ENCODE measurements at regions not wholly inside any gene's neighbourhood (a gene's known extent, or its start where the extent isn't known, plus 50 kb on each side); places are given as distances from the start of the nearest gene placed in this dataset.

DNA sequence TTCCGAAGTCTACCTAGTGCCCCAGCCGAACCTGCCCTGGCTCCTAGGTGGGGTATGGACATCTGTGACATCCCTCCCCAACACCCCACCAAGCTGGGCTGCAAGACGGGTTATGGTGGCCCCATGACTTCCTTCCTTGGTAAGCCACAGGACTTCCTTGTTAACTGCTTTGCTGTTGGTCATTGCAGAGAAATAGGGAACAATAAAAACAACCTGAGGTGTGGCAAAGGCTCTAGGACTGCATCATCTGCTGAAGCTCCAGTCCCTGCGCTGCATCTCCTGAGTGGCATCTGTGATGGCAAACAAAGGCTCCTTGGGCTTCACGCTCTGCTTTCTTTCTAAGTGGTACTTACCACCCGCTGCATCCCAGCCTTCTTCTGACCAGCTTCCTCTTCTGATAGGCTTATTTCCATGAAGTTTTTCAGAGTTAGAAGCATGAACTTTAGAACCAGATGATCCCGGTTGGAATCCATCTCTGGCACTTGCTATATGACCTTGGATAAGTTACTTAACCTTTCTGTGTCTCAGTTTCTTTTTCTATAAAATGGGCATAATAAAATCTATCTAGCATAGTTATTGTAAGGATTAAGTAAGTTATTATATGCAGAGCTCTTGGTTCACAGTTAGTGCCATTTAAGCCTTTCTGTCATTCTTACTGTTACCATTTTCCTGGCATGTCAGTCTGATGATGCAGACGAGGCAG lies 216.8 kb downstream of the RPS24 start:
- DNase-seq: no peak

DNA sequence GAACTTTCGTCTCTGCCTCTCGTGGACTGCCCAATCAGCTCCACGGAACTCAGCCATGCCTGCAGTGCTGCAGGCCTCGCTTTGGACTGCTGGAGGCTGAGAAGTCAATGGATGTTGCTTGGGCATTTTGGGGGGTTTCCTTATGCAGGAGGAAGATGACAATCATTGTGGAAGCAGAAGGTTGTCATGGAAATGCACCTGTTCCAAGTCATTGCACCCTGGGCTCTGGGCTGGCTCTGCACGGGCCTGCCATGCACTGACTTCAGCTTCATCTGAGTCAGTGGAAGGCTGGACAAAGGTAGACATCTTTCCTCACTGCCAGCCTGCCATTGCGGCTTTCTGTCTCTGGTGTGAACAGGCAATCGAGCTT lies 217.3 kb downstream of the RPS24 start:
- DNase-seq: no peak

DNA sequence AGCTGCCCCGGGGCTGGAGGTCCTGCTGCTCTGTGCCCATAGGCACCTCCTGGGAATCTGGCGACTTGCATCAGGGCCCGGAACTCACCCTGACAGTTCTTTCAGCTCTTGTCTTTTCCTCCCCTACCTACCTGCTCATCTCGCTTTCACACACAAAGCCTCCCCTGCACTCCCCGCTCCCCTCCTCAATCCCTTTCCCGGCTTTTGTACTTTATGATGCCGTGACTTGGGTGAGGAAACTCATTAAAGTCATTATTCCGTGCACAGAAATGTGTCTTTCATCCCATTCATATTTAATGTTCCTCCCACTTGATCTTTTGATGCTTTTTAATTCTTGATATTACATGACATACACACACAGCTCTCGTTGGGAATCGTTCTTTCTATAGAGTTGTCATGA lies 218.6 kb downstream of the RPS24 start:
- DNase-seq: no peak

DNA sequence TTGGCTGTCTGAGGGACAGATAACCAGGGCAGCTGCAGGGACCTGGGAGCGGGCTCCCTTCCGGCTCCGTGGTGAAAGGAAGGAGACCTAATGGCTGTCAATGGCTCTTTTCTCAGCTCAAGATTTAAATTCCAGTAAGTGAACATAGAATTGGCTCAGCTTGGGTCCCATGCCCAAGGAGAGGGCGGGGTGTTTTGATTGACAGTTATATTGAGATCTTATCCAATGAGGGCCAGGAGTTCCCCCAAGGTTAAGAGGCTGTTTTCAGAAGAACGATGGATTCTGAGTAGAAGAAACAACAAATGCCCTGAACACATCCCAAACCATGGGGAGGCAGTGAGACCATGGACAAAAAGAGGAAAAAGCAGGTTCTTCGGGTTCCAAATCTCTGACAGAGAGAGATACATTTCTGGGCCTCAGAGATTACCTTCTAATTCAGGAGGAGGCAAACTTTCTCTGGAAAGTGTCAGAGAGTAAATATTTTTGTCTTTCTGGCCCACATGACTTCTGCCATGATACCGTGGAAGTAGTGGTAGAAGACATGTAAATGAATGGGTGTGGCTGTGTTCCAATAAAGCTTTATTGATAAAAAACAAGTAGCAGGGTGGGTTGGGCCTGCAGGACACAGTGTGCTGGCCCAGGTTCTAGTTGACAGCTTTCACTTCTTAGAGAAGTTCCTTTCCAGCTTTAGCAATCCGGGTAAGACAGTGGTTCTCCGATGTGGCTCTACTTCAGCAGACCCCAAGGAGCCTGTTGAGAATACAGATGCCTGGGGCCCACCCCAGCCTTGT lies 219.6 kb downstream of the RPS24 start:
- DNase-seq: no peak

DNA sequence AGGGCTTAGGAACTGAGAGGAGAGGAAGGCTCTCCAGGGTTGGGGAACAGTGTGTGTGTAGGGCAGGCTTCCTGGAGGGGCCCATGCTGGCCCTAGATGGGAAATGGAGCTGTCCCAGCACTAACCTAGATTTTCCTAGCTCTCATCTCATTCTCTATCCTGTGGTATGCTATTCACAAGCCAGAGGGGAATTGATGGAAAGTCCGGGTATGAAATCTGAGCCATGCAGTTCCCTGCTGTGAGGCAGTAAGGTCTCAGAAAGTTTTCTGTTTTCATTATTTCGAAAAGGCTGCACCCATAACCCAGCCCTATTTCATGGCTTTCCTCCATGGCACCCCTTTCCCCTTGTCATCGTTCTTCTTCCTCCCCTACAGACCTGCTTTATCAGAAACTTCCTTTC lies 220.3 kb downstream of the RPS24 start:
- DNase-seq: no peak

DNA sequence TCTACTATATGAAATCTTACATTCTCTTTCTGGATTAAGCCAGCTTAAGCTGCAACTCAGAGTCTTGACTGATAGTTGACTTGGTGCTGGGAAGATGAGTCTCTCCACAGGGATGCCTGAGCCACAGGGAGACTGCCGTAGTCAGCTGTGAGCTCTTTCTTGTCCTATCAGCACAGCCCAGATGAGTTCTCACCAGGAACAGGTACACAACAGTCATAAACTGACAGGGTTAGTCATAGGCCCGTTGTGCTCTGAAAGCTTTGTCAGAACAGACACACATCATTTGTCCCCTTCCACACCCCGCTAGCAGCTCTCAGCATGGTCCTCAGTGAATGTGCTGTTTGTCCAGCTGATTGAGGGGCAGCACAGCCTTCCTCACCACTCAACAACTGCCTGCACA lies 221.6 kb downstream of the RPS24 start:
- DNase-seq: no peak

DNA sequence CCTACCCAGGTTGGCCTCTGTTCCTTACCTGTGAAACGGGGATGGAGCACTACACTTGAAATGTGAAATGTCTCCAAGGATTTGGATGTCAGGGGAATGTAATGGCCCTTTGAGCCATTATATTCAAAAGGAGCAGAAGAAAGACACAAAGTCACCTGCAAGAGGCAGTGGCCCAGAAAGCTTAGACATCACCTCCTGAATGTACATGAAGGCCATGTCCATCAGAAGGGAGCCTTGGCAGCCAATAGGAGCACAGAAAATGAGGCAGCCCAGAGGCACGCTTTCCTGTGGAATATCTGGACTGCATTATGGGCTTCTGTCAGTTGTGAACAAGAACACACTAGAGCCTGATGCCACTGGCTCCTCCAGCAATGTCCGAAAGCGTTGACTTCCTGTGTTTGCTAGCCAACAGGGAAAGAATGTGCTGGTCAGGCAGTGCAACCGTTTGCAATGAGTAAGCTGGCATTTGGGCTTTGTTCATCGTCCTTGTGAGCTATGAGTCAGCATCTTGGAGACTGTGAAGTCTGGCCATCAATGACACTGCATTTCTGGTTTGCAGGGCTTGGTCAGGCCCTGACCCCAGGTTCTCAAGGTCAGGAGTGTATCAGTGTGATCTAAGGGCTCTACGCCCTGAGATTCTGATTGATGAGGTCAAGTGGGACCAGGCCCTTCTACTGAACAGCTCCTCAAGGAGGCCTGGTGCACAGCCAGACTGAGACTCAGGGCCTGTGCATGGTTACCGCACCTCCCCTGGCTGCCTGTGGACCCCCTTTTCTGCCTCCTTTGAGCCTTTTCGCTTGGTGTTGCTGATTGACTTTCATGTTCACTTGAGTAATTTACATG lies 222.4 kb downstream of the RPS24 start:
- peak; percentile 17 for DNase-seq

DNA sequence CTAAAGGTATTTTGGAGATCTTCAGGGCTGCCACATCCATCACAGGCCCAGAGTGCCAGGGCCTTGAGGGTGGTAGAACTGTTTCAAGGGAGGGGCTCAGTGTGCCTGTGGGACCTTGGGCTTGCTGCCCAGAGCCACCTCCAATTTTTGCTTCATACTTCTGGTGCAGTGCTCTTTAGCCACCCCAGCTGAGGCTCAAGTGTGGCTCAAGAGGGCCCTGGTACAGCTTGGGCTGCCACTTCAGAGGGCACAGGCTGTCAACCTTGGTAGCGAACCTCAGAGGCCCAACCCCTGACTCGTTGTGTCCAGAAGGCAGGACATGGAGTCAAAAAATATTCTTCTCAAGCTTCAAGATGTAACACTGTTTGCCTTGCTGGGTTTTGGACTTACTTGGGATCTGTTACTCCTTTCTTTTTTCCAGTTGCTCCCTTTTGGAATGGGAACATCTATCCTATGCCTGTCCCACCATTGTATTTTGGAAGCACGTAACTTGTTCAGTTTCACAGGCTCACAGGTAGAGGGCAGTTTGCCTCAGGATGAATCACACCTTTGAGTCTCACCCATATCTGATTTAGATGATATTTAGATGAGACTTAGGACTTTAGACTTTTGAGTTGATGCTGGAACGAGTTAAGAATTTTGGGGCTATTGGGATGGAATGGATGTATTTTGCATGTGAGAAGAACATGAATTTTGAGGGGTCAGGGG lies 224.8 kb downstream of the RPS24 start:
- no peak for DNase-seq

DNA sequence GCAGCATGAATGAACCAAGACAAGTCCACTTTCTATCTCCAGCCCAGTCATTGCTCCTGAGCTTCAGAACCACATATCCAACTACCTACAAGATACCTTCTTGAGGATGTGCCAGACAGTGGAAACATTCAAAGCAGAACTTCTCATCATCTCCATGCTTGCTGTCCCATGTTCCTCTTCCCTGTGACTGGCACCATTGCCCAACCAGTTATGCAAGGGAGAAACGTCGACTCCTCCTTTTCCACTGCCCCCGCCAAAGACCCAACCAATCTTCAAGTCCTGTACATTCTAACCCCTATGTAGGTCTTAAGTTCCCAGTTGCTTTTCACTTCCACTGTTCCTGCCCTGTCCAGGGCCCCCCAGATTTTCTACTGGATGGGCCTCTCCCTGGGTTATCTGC lies 225.7 kb downstream of the RPS24 start:
- no peak for DNase-seq

DNA sequence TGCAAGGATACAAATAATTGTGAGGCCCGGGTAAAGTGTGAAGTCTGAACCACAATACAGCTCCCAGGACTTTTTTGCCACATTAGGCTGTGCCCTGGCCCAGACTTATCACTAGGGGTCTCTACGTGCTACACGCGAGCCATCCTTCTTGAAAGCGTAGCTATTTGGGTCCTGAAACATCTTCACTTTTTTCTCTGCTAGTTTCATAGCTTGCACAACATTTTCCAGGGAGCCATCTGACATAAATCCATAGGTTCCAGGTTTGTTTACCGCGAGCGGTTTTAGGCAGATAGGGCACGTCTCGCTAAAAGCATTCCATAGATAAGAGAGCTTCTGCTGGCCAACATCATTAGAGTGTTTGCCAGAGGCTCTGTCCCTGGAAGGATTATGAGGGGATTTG lies 226.5 kb downstream of the RPS24 start:
- no peak for DNase-seq

DNA sequence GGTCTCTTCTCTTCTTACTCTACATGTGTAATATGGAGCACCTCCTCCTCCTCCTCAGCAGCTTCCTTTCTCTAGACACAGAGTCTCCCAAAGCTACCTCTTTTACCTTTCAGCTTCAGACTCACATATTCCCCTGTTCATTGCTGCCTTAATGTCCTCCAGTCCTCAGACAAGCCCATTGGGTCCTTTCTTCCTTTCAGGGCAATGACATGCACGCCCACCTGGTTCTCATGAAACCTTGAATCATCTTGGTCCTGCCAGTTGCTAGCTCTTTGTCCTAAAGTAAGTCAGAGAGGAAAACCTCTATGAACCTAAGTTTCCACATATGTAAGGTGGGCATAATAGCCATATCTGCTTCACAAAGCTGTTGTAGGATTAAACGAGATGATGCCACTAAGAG lies 227.0 kb downstream of the RPS24 start:
- no peak for DNase-seq

DNA sequence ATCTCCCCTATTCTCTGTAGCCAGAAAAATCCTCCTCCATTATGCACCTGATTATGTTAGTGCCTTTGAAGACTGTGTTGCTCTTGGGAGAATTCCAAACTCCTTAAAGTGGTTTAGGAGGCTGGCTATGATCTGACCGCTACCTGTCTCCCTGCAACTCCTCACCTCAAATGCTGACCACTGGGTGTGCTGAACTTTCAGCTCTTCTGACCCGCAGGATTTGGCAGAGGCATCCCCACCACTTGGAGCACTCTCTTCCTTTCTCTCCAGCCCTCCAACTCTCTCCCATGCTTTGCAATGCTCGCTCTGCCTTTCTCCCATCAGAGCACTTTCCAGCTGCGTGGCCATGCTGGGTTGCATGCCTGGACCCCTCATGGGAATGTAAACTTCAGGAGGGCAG lies 227.6 kb downstream of the RPS24 start:
- no peak for DNase-seq

DNA sequence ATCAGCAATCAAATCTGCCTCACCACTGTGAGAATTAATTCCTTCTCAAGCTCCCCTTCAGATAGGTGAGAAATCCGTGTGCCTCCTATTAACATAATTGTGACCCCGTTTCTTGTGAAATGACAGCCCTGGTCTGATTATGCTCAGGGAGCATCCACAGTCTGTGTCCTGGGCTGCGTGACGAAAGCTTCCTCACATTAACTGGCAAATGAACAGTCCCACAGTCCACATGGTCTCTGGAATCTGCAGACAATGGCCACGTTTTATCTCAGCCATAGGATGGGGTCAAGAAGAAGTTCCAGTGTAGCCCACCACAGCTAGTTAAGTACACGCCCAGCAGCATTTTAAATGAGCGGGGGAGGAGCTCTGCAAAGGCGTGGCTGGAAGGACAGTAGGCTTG lies 229.2 kb downstream of the RPS24 start:
- DNase-seq: no peak

DNA sequence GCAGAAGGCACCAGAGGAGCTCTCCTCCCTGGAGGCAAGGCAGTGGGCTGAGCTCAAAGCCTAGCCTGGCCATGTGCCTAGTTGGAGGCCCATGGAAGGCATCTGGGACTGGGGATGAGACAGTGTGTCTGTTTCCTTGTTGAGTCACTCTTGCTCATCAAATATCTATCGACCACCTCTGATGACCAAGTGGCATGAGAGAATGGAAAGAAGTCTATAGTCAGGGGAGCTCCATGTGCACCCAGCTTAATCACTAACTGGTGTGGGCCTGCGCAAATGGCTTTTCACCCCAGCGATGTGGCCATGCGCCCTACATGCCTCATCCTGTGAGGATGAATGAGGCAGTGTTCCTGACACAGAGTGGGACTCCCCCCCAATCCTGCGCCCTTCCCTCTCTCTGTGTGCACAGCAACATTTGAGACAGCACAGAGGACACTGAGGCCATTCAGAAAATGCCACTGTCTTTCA lies 229.9 kb downstream of the RPS24 start:
- DNase-seq: peak; percentile 90

DNA sequence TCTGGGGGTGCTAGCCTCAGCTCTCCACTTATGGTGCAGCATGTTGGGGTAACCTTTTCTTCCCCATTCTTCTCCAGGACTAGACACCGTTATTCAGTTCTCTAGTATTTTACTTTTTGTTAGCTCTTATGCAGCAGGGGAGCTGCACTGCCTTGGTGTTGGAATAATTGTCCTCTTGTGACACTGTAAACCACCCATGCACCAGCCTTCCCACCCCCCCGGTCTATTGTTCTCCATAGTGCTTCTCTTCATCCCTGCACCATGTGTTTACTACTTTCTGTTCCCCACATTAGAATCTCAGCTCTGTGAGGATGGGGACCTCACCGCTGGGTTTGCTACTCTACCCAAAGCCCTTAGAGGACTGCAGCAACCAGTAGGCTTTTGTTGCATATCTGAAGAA lies 230.7 kb downstream of the RPS24 start:
- DNase-seq: peak; percentile 64

DNA sequence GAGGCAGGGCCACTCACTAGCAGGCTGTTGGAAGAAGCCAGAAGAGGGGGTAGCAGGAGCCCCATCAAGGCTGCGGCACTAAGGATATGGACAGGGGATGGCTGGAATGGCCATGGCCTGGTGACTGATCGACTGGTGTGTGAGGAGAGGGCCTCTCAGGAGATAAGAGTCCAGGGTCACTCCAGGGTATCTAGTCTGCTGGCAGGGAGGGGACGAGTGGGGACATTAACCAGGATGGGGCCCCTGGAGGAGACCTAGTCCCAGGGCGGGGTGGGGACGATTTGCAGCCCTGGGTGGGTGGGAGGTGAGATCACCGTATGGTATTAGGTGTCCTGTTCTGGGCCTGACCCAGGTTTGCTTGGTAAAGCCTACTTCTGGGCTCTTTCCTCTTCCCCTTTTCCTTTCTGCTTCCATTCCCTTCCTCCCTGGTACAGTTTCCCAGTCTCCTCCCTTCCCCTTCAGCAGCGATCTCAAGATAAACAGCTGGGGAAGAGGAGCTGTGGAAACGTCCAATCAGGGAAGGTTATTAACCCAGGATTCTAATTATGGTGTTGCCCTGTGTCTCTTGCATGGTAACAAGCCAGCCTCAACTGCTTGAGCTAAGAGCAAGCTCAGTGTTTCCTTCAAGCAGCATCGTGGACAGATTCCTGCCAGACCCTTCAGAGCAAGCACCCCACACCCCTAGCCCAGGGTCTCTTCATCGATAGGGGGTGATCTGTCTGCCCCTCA lies 233.2 kb downstream of the RPS24 start:
- no peak for DNase-seq

DNA sequence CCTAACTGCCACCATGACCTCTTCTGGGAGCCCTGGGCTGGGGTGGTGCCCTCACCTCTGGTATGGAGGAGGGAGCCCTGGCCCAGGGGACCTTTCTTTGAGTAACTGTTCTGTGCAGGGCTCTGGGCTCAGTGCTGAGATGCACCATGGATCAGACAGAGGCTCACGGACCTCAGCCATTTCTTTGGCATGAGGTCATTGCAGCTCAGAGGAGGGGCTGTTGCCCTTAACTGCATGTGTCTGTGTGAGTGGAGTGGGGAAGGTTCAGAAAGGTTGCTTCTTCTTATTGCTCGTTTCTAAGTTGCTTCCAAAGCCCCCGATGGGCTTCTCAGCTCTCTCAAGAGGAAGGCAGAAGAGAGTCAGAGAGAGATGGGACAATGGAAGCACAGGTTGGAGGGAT lies 233.9 kb downstream of the RPS24 start:
- no peak for DNase-seq

DNA sequence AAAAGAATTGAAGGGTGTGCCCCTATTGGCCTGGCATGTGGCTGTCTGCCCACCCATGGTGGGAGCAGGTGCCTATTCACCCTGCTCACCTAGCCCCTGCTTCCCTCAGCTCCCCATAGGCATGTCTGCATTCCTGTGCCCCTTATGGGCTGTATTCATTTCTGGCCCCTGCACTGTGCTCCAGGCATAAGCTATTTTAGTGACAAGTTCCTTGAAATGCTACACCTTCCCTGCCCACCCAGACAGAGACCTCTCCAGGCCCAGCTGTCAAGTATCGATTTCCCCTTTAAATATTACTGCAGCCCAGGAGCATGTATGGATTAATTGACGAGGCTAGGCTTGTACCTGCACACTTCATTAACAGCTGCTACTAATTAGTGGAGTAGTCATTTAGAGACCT lies 235.4 kb downstream of the RPS24 start:
- DNase-seq: no peak

DNA sequence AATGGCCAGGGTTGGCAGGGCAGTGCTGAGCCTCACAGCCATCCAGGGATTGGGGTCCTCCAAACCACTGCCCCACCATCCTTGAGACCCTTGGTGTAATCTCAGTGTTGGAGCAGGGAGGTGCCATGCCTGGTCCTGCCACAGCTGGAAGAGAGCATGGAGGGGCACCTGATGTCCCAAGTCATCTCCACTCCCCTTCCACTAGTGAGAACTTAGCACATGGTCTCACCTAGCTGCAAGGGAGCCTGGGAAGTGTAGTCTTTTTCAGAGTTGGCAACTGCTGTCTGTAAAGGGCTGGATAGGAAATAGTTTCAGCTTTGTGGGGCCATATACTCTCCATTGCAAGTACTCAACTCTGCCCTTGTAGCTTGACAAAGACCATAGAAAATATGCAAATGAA lies 238.7 kb downstream of the RPS24 start:
- DNase-seq: no peak

DNA sequence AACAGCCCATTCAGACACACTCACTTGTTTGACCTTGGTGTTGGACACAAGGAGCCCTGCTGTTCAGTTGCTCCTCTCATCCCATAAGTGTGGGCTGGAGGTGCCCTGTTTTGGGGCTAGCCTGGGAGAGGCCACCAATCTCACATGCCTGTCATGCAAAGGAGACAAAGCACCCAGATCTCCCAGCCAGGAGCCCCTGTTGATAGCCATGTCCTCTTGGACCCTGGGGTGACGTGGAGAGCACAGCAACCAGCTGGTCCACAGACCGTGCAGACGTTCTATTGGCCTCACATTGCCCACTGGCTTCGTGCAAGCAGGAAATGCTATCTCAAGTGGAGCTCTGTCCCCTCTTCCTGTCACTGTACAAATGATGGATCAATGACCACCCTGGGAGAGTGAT lies 240.8 kb downstream of the RPS24 start:
- no peak for DNase-seq

DNA sequence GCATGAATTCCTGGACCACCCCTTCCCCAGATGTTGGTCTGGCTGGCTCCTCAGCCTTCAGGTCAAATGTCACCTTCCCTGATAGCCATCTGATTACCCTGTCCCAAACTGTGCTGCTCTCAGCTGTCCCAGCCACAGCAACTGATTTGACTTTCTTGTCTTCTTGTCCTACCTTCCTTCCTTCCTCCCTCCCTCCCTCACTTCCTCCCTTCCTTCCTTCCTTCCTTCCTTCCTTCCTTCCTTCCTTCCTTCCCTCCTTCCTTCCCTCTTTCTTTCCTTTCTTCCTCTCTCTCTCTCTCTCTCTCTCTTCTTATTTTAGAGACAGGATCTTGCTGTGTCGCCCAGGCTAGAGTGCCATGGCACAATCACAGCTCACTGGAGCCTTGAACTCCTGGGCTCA lies 242.5 kb downstream of the RPS24 start:
- DNase-seq: no peak

DNA sequence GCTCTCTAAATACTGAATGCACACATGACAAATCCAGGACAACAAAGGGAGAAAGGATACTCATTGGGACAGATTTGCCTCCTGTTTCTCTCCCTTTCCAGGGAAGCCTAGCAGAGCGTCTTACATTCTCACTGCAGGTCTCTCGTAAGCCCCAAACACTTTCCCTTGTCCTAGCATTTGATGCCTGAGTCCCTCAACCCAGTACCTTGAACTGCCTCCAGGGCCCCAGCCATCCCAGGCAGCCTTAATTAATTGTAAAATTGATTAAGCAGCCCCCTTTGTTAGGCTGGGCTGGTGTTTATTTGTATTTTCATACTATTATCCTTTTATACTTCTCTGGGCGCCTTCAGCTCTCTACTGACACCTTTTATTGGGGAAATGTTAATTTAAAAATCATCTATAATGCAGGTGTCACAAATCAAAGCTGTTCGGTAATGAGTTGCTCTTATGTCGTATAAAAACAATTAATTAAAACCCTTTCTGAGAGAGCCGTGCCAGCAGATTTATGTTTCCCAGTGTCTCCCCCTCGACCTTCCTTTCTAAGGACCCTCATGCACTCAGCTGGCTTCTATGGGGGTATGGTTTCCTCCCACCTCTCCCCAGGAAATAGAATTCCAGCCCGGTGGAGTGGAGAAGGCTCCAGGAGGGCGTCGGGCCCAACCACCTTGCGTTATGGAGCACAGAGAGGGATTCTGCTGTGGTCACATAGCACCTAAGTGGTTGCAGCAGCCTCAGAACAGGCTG lies 243.8 kb downstream of the RPS24 start:
- no peak for DNase-seq
